A673 (cell line): ENCODE measurements at regions not wholly inside any gene's neighbourhood (a gene's known extent, or its start where the extent isn't known, plus 50 kb on each side); places are given as distances from the start of the nearest gene placed in this dataset.

Source experiments
- CTCF ChIP-seq: fragments of 300-800, 200-600 bp; sonication (generic); conservative IDR thresholded peaks from 2 replicates; pipeline ENCODE4 v1.5.1; 2017; ENCODE audit warnings: low read depth, mild to moderate bottlenecking, antibody characterized with exemption, low read length, moderate library complexity, mixed read lengths
- EZH2 ChIP-seq: fragments of 200-600 bp; sonication (generic); IDR thresholded peaks from 2 replicates; pipeline ENCODE4 v1.6.1; 2017; ENCODE audit warnings: borderline replicate concordance, low read depth, mild to moderate bottlenecking, mixed read lengths, antibody characterized with exemption, low read length; ENCODE audit not compliant: poor library complexity, severe bottlenecking

- no peak for TF ChIP-seq CTCF
- TF ChIP-seq EZH2: no peak
These were observed 50.9 kb upstream of the STARD4 start for GRCh38 chr5:111563031-111563822.
